Body of pancreas (tissue), 4 donors: ENCODE measurements at regions not wholly inside any gene's neighbourhood (a gene's known extent, or its start where the extent isn't known, plus 50 kb on each side); places are given as distances from the start of the nearest gene placed in this dataset.

Experiments
- CTCF ChIP-seq, 7 experiments: fragments of 450-650 bp in 4 of 7; fragments of 200-600 bp in 3 of 7; sonication (generic) in 3 of 7; IDR thresholded peaks; one replicate each; pipeline ENCODE4 v1.5.1; 2016 to 2019; ENCODE audit warnings: antibody characterized with exemption in 7 of 7
- POLR2A ChIP-seq, 3 donors: fragments of 450-650 bp; IDR thresholded peaks; one replicate each; pipeline ENCODE4 v1.6.1; 2016; ENCODE audit warnings: antibody characterized with exemption in 3 of 3, mild to moderate bottlenecking in 2 of 3

DNA sequence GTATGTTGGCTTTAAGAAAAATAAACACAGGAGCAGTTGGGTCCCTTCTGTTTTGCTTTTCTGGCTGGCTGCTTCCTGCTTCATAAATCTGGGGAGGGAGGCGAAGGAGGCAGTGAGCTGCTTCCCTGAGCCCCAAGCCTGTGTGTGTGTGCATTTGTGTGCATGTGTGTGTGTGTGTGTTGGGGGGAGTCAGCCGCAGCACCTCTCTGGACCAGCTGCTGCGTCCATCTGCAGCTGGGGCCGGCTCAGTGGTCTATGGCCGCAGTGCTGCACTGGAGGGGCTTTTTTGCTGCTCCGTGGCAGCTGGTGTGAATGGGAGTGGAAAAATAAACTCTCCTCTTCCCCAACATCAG lies 192.3 kb downstream of the RNF144A start:
- no peak for TF ChIP-seq CTCF (IDR thresholded peaks at IDR 0.05)
- TF ChIP-seq POLR2A (IDR thresholded peaks at IDR 0.05): no peak
